Transverse colon (tissue), 4 donors: ENCODE measurements at regions not wholly inside any gene's neighbourhood (a gene's known extent, or its start where the extent isn't known, plus 50 kb on each side); places are given as distances from the start of the nearest gene placed in this dataset.

Source experiments
- DNase-seq: peaks from one replicate; pipeline ENCODE4 v3.0.0-alpha.2; 2019
- H3K27ac ChIP-seq, 4 donors: fragments of 200-600 bp; sonication (generic); 2 replicates each; pipeline ENCODE4 v1.5.1; 2016 to 2018; ENCODE audit warnings: inconsistent platforms in 4 of 4
- H3K27me3 ChIP-seq: fragments of 200-600 bp; sonication (generic); 2 replicates; pipeline ENCODE4 v1.5.1; 2017; ENCODE audit warnings: inconsistent platforms
- H3K36me3 ChIP-seq, 4 donors: fragments of 200-600 bp; sonication (generic); 2 replicates each; pipeline ENCODE4 v1.5.1; 2017 to 2019; ENCODE audit warnings: inconsistent platforms in 4 of 4
- H3K4me1 ChIP-seq, 4 donors: fragments of 200-600 bp; sonication (generic); 2 replicates each; pipeline ENCODE4 v1.5.1; 2017 to 2020; ENCODE audit warnings: inconsistent platforms in 4 of 4
- H3K4me3 ChIP-seq, 4 donors: fragments of 200-600 bp; sonication (generic); 1 replicate in 1 of 4; 2 replicates in 3 of 4; pipeline versions ENCODE4 v1.5.1 to v1.6.1; 2017 to 2019; ENCODE audit warnings: inconsistent platforms in 4 of 4
- H3K9me3 ChIP-seq, 2 donors: fragments of 200-600 bp; sonication (generic); 2 replicates each; pipeline ENCODE4 v1.5.1; 2017 to 2019; ENCODE audit warnings: inconsistent platforms in 2 of 2
- CTCF ChIP-seq, 5 experiments: fragments of 200-600 bp in 3 of 5; fragments of 450-650 bp in 2 of 5; sonication (generic) in 3 of 5; IDR thresholded peaks; 1 replicate in 2 of 5; 2 replicates in 3 of 5; pipeline ENCODE4 v1.5.1; 2016 to 2017; ENCODE audit warnings: antibody characterized with exemption in 5 of 5, inconsistent platforms in 3 of 5, mild to moderate bottlenecking in 2 of 5, moderate library complexity in 1 of 5
- EP300 ChIP-seq: sonication (generic); formaldehyde crosslinking; IDR thresholded peaks from one replicate; pipeline ENCODE4 v1.6.1; 2017; ENCODE audit warnings: antibody characterized with exemption, low read depth
- POLR2A ChIP-seq: fragments of 450-650 bp; IDR thresholded peaks from one replicate; pipeline ENCODE4 v1.6.1; 2016; ENCODE audit warnings: antibody characterized with exemption, mild to moderate bottlenecking, moderate library complexity
- POLR2AphosphoS5 ChIP-seq, 3 donors: sonication (generic); formaldehyde crosslinking; IDR thresholded peaks; one replicate each; pipeline ENCODE4 v1.6.1; 2016; ENCODE audit warnings: antibody characterized with exemption in 3 of 3
- WGBS, 2 donors: methylation state at CpG; one replicate each; pipeline ENCODE4 v1.1.5; 2018; ENCODE audit warnings: low coverage in 1 of 2; 5-methylcytosine and 5-hydroxymethylcytosine counted together
- in situ Hi-C, 4 donors: fragments of 200-750 bp; cut with MboI; loops; one replicate each; pipeline versions ENCODE4 v1.15.0 to v1.15.1; 2017; ENCODE audit warnings: low sequenced_read_pairs in 3 of 4, low pct_ligation_motif_present in 1 of 4, low pct_unique_long_range_greater_than_20kb in 1 of 4
- intact Hi-C: fragments of 100-400 bp; cut with DNase I; formaldehyde crosslinking; loops from one replicate; pipeline ENCODE4 v1.15.1; 2023; ENCODE audit warnings: low total_unique reads

- TF ChIP-seq CTCF (IDR thresholded peaks at IDR 0.05) = no peak
- TF ChIP-seq EP300 = no peak
- no peak for TF ChIP-seq POLR2A
- TF ChIP-seq POLR2AphosphoS5 (IDR thresholded peaks at IDR 0.05) = no peak
- intact Hi-C loops (no loop called here), in situ Hi-C loops (no loop called here)
- no peaks in the 10 kb centered on the region for H3K36me3 ChIP-seq
- no peaks in the 10 kb centered on the region for H3K9me3 ChIP-seq
- no peak overlapping the region for H3K4me3 ChIP-seq
- no peak for DNase-seq
- no peak overlapping the region for H3K27ac ChIP-seq
- H3K4me1 ChIP-seq = no peaks in the 10 kb centered on the region
- no peaks in the 10 kb centered on the region for H3K27me3 ChIP-seq
- 88 to 97% methylated on average over 3 of the region's 3 CpGs for WGBS, 2 donors
Measured at GRCh38 chr3:103662591-103662990, 1227.8 kb downstream of the ZPLD1 start.

- intact Hi-C loops (no loop called here), in situ Hi-C loops (no loop called here)
- no peak overlapping the region for H3K4me3 ChIP-seq
- no peaks in the 10 kb centered on the region for H3K36me3 ChIP-seq
- H3K9me3 ChIP-seq = no peaks in the 10 kb centered on the region
- no peaks in the 10 kb centered on the region for H3K4me1 ChIP-seq
- no peaks in the 10 kb centered on the region for H3K27me3 ChIP-seq
- DNase-seq = no peak
- no peak overlapping the region for H3K27ac ChIP-seq
- 38 to 40% methylated on average over 1 to 2 of the region's 2 CpGs for WGBS, 2 donors
- TF ChIP-seq POLR2AphosphoS5 (IDR thresholded peaks at IDR 0.05) = no peak
- no peak for TF ChIP-seq EP300
Measured at GRCh38 chr3:103672346-103672745, 1237.5 kb downstream of the ZPLD1 start.

GRCh38 chr3:103684904-103685303 is 1250.1 kb downstream of the ZPLD1 start:
- no peak for DNase-seq
- no peak overlapping the region for H3K27ac ChIP-seq
- TF ChIP-seq EP300 = no peak
- TF ChIP-seq POLR2AphosphoS5 (IDR thresholded peaks at IDR 0.05) = no peak
- no peak for TF ChIP-seq POLR2A
- no peak for TF ChIP-seq CTCF (IDR thresholded peaks at IDR 0.05)
- intact Hi-C loops (no loop called here), in situ Hi-C loops (no loop called here)
- no peaks in the 10 kb centered on the region for H3K27me3 ChIP-seq
- H3K9me3 ChIP-seq = no peaks in the 10 kb centered on the region
- 52 to 57% methylated on average over 4 of the region's 4 CpGs for WGBS, 2 donors
- no peaks in the 10 kb centered on the region for H3K4me1 ChIP-seq
- no peaks in the 10 kb centered on the region for H3K36me3 ChIP-seq
- H3K4me3 ChIP-seq = no peak overlapping the region

- TF ChIP-seq EP300 (no peak), CTCF (IDR thresholded peaks at IDR 0.05) (no peak)
- H3K4me3 ChIP-seq = no peak overlapping the region
- intact Hi-C loops (no loop called here), in situ Hi-C loops (no loop called here)
- no peaks in the 10 kb centered on the region for H3K27me3 ChIP-seq
- no peaks in the 10 kb centered on the region for H3K9me3 ChIP-seq
- no peaks in the 10 kb centered on the region for H3K36me3 ChIP-seq
- no peak for DNase-seq
- H3K27ac ChIP-seq = no peak overlapping the region
- no peaks in the 10 kb centered on the region for H3K4me1 ChIP-seq
- WGBS, 2 donors = 37 to 43% methylated on average over 1 of the region's 1 CpG
Measured at GRCh38 chr3:103685939-103686338, 1251.1 kb downstream of the ZPLD1 start.

GRCh38 chr3:103690536-103690935 is 1255.7 kb downstream of the ZPLD1 start:
- no peaks in the 10 kb centered on the region for H3K9me3 ChIP-seq
- intact Hi-C loops = no loop called here
- no peak for DNase-seq
- no peaks in the 10 kb centered on the region for H3K27me3 ChIP-seq
- no peak overlapping the region for H3K27ac ChIP-seq
- H3K36me3 ChIP-seq = no peaks in the 10 kb centered on the region
- in situ Hi-C loops = no loop called here
- no peak for TF ChIP-seq POLR2A
- no peak for TF ChIP-seq EP300
- TF ChIP-seq CTCF (IDR thresholded peaks at IDR 0.05) = no peak
- no peak for TF ChIP-seq POLR2AphosphoS5 (IDR thresholded peaks at IDR 0.05)
- no peaks in the 10 kb centered on the region for H3K4me1 ChIP-seq
- no peak overlapping the region for H3K4me3 ChIP-seq
